Lower leg skin (tissue), 4 donors: ENCODE measurements at regions not wholly inside any gene's neighbourhood (a gene's known extent, or its start where the extent isn't known, plus 50 kb on each side); places are given as distances from the start of the nearest gene placed in this dataset.

Experiments used
- DNase-seq, 2 donors: peaks; one replicate each; pipeline ENCODE4 v3.0.0-alpha.2; 2019; ENCODE audit warnings: low spot score in 2 of 2
- H3K4me3 ChIP-seq: fragments of 200-600 bp; sonication (generic); 2 replicates; pipeline ENCODE4 v1.5.1; 2017; ENCODE audit warnings: mild to moderate bottlenecking, low read depth; ENCODE audit not compliant: poor library complexity, severe bottlenecking
- POLR2A ChIP-seq, 2 donors: fragments of 450-650 bp; IDR thresholded peaks; one replicate each; pipeline ENCODE4 v1.6.1; 2016 to 2017; ENCODE audit warnings: antibody characterized with exemption in 2 of 2, mild to moderate bottlenecking in 1 of 2, moderate library complexity in 1 of 2
- WGBS, 2 donors: methylation state at CpG; one replicate each; pipeline ENCODE4 v1.1.5; 2018; 5-methylcytosine and 5-hydroxymethylcytosine counted together
- intact Hi-C: fragments of 100-400 bp; cut with DNase I; formaldehyde crosslinking; loops from one replicate; pipeline ENCODE4 v1.15.0; 2023; ENCODE audit warnings: low total_unique reads
- TF ChIP-seq, protein P1 (sequence below), 3 donors: fragments of 450-650 bp; IDR thresholded peaks; one replicate each; pipeline ENCODE4 v1.5.1; 2016; ENCODE audit warnings: antibody characterized with exemption in 3 of 3, mild to moderate bottlenecking in 3 of 3, moderate library complexity in 2 of 3

GRCh38 chr3:44030285-44030684 lies 211.4 kb upstream of the TOPAZ1 start:
- intact Hi-C loops: no loop called here
- TF ChIP-seq, protein P1, sequence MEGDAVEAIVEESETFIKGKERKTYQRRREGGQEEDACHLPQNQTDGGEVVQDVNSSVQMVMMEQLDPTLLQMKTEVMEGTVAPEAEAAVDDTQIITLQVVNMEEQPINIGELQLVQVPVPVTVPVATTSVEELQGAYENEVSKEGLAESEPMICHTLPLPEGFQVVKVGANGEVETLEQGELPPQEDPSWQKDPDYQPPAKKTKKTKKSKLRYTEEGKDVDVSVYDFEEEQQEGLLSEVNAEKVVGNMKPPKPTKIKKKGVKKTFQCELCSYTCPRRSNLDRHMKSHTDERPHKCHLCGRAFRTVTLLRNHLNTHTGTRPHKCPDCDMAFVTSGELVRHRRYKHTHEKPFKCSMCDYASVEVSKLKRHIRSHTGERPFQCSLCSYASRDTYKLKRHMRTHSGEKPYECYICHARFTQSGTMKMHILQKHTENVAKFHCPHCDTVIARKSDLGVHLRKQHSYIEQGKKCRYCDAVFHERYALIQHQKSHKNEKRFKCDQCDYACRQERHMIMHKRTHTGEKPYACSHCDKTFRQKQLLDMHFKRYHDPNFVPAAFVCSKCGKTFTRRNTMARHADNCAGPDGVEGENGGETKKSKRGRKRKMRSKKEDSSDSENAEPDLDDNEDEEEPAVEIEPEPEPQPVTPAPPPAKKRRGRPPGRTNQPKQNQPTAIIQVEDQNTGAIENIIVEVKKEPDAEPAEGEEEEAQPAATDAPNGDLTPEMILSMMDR (IDR thresholded peaks at IDR 0.05): no peak
- no peak for TF ChIP-seq POLR2A (IDR thresholded peaks at IDR 0.05)
- H3K4me3 ChIP-seq: no peak overlapping the region
- no peak for DNase-seq
- 88 to 92% methylated on average over 7 of the region's 7 CpGs for WGBS, 2 donors

DNA sequence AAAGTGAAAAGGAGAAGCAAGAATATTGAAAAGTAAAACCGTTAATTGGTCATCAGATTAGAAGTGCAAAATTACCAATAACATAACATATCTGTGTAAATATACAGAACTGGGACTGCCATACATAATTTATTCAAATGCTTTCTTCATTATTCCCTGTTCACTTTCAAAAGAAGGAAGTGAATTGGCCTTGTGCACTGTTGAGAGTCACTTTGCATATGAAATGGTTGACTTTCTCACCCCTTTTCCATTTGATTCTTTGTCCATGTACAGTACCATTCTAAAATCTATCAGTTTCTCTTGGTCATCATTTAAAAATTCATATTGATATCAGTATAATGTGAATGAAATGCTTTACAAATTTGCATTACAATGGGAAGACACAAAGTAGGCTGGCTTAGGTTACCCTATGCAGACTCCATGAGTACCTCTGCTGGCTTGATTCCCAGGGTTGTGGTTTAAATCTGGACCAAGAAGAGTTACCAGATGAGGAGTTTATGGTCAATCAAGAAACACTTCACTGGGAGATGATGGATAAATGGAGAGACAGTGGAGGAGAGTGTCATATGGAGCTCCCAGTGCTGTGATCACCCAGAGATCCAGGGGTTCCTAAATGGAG lies 210.9 kb upstream of the TOPAZ1 start:
- no peak for TF ChIP-seq POLR2A (IDR thresholded peaks at IDR 0.05)
- TF ChIP-seq, protein P1 (IDR thresholded peaks at IDR 0.05): no peak
- DNase-seq: no peak
- 85 to 92% methylated on average over 1 of the region's 1 CpG for WGBS, 2 donors
- H3K4me3 ChIP-seq: no peak overlapping the region
- intact Hi-C loops: no loop called here

GRCh38 chr3:44031387-44032380 lies 210.0 kb upstream of the TOPAZ1 start:
- DNase-seq: no peak
- TF ChIP-seq, protein P1 (IDR thresholded peaks at IDR 0.05): no peak
- no peak for TF ChIP-seq POLR2A (IDR thresholded peaks at IDR 0.05)
- H3K4me3 ChIP-seq: no peak overlapping the region
- intact Hi-C loops: no loop called here
- 80 to 83% methylated on average over 16 of the region's 16 CpGs for WGBS, 2 donors

GRCh38 chr3:44032487-44032886 lies 209.2 kb upstream of the TOPAZ1 start:
- no peak overlapping the region for H3K4me3 ChIP-seq
- DNase-seq: no peak
- 73 to 83% methylated on average over 3 of the region's 3 CpGs for WGBS, 2 donors
- TF ChIP-seq, protein P1 (IDR thresholded peaks at IDR 0.05): no peak
- TF ChIP-seq POLR2A (IDR thresholded peaks at IDR 0.05): no peak
- intact Hi-C loops: no loop called here

DNA sequence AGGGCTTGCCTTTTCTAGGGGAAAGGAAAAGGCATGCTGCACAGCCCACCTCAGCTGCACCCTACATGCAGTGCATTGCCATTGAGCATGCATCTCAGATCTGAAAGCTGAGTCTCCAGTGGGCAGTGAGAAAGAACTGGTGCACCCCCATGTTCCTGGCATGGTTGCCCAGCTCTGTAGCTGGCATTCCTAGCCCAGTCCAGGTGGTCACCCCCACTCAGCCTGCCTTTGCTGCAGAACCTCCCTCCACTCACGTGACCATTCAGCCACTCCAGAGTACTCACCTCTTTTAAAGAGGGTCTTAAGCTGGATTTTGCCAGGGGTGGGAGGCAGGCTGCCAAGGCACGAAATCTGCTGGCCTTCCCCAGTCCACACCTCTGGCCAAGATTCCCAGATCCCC lies 208.6 kb upstream of the TOPAZ1 start:
- 72 to 73% methylated on average over 2 of the region's 2 CpGs for WGBS, 2 donors
- no peak overlapping the region for H3K4me3 ChIP-seq
- intact Hi-C loops: no loop called here
- no peak for DNase-seq
- TF ChIP-seq POLR2A (IDR thresholded peaks at IDR 0.05): no peak
- TF ChIP-seq, protein P1 (IDR thresholded peaks at IDR 0.05): no peak
